ENCODE measurements at regions not wholly inside any gene's neighbourhood (a gene's known extent, or its start where the extent isn't known, plus 50 kb on each side); places are given as distances from the start of the nearest gene placed in this dataset.

GRCh38 chr3:14598143-14598569, 53.4 kb upstream of the CCDC174 start (continued):
- TF ChIP-seq ZMIZ1 (IDR thresholded peaks at IDR 0.05; ENCODE audit: low read depth in 2 of 2, low read length in 2 of 2) (no peak), PHB (CRISPR knock-in tag; IDR thresholded peaks at IDR 0.05) (no peak), CCNT2 (IDR thresholded peaks at IDR 0.05; ENCODE audit: borderline replicate concordance, extremely low read depth, insufficient read length, low read depth, low read length) (no peak), ZNF212 (CRISPR knock-in tag; IDR thresholded peaks at IDR 0.05) (no peak), JUN (IDR thresholded peaks at IDR 0.05; ENCODE audit: borderline replicate concordance, low read depth, low read length) (no peak), JUN (CRISPR knock-in tag; IDR thresholded peaks at IDR 0.05; ENCODE audit: borderline replicate concordance) (no peak), TSC22D4 (tag; IDR thresholded peaks at IDR 0.05) (no peak), ZBTB2 (IDR thresholded peaks at IDR 0.05) (no peak), HMG20B (CRISPR knock-in tag; IDR thresholded peaks at IDR 0.05) (no peak), ZHX1 (conservative IDR thresholded peaks at IDR 0.05; ENCODE audit: low read length) (no peak), XRCC3 (IDR thresholded peaks at IDR 0.05) (no peak), ZNF561 (CRISPR knock-in tag; conservative IDR thresholded peaks at IDR 0.05) (no peak), RBM25 (IDR thresholded peaks at IDR 0.05; ENCODE audit: low read depth, low read length, severe bottlenecking) (no peak), ZNF165 (CRISPR knock-in tag; IDR thresholded peaks at IDR 0.05; ENCODE audit: borderline replicate concordance) (no peak)
- TF ChIP-seq, protein P1, sequence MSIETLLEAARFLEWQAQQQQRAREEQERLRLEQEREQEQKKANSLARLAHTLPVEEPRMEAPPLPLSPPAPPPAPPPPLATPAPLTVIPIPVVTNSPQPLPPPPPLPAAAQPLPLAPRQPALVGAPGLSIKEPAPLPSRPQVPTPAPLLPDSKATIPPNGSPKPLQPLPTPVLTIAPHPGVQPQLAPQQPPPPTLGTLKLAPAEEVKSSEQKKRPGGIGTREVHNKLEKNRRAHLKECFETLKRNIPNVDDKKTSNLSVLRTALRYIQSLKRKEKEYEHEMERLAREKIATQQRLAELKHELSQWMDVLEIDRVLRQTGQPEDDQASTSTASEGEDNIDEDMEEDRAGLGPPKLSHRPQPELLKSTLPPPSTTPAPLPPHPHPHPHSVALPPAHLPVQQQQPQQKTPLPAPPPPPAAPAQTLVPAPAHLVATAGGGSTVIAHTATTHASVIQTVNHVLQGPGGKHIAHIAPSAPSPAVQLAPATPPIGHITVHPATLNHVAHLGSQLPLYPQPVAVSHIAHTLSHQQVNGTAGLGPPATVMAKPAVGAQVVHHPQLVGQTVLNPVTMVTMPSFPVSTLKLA (conservative IDR thresholded peaks at IDR 0.05) = no peak
- TF ChIP-seq, protein P2, sequence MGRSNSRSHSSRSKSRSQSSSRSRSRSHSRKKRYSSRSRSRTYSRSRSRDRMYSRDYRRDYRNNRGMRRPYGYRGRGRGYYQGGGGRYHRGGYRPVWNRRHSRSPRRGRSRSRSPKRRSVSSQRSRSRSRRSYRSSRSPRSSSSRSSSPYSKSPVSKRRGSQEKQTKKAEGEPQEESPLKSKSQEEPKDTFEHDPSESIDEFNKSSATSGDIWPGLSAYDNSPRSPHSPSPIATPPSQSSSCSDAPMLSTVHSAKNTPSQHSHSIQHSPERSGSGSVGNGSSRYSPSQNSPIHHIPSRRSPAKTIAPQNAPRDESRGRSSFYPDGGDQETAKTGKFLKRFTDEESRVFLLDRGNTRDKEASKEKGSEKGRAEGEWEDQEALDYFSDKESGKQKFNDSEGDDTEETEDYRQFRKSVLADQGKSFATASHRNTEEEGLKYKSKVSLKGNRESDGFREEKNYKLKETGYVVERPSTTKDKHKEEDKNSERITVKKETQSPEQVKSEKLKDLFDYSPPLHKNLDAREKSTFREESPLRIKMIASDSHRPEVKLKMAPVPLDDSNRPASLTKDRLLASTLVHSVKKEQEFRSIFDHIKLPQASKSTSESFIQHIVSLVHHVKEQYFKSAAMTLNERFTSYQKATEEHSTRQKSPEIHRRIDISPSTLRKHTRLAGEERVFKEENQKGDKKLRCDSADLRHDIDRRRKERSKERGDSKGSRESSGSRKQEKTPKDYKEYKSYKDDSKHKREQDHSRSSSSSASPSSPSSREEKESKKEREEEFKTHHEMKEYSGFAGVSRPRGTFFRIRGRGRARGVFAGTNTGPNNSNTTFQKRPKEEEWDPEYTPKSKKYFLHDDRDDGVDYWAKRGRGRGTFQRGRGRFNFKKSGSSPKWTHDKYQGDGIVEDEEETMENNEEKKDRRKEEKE (IDR thresholded peaks at IDR 0.05; ENCODE audit: borderline replicate concordance in 1 of 2, control insufficient read depth in 1 of 2, low read depth in 2 of 2, low read length in 1 of 2) = no peak

Measured in K562 (cell line).